Hematopoietic multipotent progenitor cell treated with erythropoietin and hydrocortisone succinate and interleukin-3 and kit ligand, for 4 days (in vitro differentiated cells): ENCODE measurements at regions not wholly inside any gene's neighbourhood (a gene's known extent, or its start where the extent isn't known, plus 50 kb on each side); places are given as distances from the start of the nearest gene placed in this dataset.
"Not testable (repeated sequence)": the region's sequence is repeated elsewhere in the genome, so short reads cannot be mapped to it uniquely, and the experiment has no call there.

Source experiments
- DNase-seq: peaks from one replicate; pipeline ENCODE4 v3.0.0-alpha.2; 2015

- DNase-seq = no peak
Measured at GRCh38 chr3:176149567-176149966, 1047.7 kb downstream of the TBL1XR1 start.

DNA sequence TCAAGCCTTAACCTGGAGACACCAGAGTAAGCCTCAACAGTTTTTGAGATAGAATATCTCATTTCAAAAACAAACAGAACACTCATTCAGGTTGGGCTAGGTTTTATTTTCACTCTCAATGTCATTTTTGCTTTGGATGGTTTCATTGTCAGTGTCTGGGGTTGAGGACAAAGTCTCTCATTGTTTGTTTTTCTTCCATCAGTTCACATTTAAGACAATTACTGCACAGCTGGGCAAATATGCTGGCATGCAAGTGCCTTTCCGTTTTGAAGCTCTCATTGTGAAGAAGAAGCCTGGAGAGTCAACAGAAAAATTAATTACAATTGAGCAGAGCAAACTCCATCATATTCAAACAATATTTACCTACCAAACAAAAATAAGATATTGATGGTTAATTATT lies 1050.0 kb downstream of the TBL1XR1 start:
- DNase-seq = no peak

DNA sequence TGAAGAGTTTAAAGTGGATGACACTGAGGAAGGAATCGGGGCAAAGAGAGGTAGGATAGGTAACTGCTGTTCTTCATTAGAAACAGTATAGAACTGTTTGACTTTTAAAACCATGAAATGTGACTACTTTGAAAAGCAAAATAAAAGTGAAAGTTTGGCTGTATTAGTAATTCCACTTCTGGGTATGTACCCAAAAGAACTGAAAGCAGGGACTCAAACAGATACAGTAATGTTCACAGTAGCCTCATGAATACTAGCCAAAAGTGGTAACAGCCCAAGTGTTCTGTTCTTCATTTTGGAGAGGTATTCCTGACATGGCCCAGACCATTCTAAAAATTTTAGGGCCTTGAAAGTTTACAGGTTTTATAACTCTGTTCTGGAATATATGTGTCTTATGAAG lies 1055.4 kb downstream of the TBL1XR1 start:
- no peak for DNase-seq

- DNase-seq = no peak
Measured at GRCh38 chr3:176120507-176120906, 1076.8 kb downstream of the TBL1XR1 start.

DNA sequence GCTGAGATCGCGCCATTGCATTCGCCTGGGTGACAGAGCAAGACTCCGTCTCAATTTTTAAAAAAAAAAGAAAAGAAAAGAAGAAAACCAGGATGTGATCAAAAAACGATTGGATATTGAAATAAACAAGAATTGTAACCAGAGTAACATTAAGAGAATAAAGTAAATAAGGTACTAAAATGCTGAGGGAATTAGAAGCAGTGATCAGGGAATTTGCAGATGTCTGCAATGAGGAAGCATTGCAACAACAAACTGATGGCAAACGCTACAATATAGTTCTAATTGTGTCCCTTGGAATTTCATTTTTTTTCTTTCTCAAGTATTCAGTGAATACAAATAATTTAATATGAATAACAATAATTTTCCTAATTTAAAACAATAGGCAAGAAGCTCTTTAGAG lies 1077.5 kb downstream of the TBL1XR1 start:
- no peak for DNase-seq

GRCh38 chr3:176106380-176106779 lies 1090.9 kb downstream of the TBL1XR1 start:
- no peak for DNase-seq

DNA sequence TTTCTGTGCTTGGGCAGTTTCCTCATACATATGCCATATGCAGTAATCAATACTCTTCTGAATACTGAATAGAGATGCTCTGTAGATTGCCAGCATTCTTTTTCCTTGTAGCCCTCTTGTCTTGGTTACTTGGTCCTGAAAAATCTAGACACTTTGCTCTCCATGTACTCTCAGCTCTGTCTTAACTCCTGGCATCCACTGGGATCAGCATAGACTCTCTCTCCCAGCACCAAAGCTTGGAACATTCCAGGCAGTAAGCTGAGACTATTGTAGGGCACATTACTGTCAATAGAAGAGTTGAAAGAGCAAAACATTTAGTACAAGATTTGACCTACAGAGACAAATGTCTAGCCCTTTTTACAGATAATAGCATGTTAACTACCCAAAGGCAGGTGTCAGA lies 1100.3 kb downstream of the TBL1XR1 start:
- no peak for DNase-seq

GRCh38 chr3:176093892-176094291 lies 1103.4 kb downstream of the TBL1XR1 start:
- not testable (repeated sequence) for DNase-seq

GRCh38 chr3:176090727-176091126 lies 1106.6 kb downstream of the TBL1XR1 start:
- DNase-seq = no peak

DNA sequence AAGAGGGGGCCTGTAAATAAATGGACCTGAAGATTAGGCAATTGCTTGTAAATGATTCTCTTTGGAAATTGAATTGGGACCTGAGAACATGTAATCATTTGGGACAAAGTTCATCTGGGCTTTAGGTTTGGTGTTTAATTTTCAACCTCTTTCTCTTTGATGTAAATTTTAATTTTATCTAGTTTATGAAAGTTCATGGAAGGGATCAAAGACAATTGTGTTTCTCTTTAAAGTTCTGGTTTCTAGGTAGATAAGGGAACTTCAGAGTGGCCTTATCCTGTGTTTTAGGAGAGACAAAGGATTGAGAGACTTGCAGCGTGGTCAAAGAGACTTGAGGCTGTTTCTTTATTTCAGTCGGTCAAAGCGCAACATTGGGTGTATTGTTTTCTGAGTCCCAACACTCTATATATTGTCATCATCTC lies 1108.3 kb downstream of the TBL1XR1 start:
- DNase-seq = no peak

DNA sequence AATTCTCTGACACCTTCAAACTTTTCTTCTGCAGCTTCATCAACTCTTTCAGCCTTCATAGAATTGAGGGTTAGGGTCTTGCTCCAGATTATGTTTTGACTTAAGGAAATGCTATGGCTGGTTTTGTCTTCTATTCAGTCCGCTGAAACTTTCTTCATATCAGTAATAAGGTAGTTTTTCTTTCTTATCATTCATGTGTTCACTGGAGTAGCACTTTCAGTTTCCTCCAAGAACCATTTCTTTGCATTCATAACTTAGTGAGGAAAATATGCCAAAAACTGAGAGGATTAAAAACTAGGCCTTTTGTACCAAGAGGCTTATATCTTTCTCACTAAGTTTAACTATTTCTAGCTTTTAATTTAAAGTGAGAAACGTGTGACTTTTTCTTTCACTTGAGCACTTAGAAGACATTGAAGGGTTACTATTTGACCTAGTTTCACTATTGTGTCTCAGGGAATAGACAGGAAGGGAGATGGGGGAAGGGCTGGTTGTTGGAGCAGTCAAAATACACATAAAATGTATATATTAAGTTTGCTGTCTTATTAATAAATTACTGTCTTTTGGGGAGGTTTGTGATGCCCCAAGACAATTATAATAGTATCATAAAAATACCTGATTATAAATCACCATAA lies 1110.1 kb downstream of the TBL1XR1 start:
- DNase-seq = no peak

- DNase-seq = no peak
Measured at GRCh38 chr3:176079785-176080184, 1117.5 kb downstream of the TBL1XR1 start.

DNA sequence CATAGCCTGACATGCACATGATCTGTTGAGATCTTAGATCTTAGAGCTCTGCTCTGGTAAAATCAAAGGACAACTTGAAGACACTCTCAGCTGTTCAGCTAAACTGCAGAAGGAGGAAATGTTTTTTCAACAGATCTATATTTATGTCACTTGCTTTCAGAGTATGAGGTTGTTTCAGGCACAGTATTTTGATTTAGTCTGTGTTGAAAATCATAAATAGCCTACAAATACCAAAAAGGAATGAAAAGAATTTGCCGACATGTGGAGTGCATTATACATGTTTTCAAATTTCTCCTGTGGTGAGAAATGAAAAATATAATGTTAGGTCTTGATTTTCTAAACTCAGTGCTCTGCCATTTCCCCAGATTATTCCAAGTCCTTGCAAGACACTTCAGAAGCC lies 1118.4 kb downstream of the TBL1XR1 start:
- no peak for DNase-seq

DNA sequence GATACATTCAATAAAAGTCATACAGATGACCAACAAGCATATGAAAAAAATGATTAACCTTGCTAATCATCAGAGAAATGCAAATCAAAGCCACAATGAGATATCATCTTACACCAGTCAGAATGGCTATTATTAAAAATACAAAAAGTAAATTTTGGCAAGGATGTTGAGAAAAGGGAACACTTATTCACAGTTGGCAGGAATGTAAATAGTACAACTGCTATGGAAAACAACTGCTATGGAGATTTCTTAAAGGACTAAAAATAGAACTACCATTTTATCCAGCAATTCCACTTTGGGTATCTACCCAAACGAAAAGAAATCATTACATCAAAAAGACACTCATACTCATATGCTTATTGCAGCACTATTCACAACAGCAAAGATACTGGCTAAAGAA lies 1121.8 kb downstream of the TBL1XR1 start:
- no peak for DNase-seq

GRCh38 chr3:176075046-176075445 lies 1122.2 kb downstream of the TBL1XR1 start:
- no peak for DNase-seq

DNA sequence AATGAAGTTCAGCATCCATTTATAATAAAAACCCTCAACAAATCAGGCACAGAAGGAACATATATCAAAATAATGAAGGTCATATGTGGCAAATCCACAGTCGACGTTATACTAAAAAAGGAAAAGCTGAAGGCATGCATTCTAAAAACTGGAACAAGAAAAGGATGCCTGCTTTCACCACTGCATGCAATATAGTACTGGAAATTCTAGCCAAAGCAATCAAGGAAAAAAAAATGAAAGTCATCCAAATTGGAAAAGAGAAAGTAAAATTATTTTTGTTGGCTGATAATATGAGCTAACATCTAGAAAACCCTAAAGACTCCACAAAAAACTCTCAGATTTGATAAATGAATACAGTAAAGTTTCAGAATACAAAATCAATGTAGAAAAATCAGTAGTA lies 1123.2 kb downstream of the TBL1XR1 start:
- no peak for DNase-seq

DNA sequence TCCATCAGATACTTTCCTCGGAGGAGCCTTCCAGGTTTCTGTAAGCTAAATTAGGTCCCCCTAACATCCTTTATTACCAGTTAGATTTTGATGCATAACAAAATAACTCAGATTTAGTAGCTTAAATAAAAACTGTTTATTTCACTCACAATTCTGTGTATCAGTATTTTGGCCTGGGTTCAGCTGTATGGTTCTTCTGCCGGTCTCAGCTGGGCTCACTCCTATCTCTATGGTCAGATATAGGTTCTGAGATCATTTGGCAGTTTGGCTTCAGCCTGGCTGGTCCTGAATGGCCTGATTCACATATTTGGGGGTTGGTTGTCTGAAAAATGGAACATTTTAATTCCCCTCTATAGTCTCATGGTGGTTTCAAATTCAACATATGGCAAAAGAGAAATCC lies 1125.3 kb downstream of the TBL1XR1 start:
- no peak for DNase-seq

- no peak for DNase-seq
Measured at GRCh38 chr3:176068750-176069149, 1128.5 kb downstream of the TBL1XR1 start.

- DNase-seq = no peak
Measured at GRCh38 chr3:176058856-176059255, 1138.4 kb downstream of the TBL1XR1 start.

DNA sequence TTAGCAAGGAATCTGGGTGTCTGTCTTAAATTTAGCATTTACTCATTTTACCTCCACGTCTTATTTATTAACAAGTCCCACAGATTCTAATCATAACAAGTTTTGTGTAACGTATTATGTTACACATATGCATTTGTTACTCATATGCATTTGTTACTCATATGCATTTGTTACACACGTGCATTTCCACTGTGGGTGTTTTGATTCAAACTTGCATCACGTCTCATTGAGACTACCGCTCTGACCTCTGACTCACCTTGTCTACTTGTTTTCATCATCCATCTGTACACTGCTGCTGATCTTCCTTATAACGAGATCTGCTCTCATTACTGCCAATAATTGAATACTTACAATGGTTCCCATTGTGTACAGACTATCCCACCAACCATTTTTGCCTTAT lies 1141.4 kb downstream of the TBL1XR1 start:
- DNase-seq = no peak

DNA sequence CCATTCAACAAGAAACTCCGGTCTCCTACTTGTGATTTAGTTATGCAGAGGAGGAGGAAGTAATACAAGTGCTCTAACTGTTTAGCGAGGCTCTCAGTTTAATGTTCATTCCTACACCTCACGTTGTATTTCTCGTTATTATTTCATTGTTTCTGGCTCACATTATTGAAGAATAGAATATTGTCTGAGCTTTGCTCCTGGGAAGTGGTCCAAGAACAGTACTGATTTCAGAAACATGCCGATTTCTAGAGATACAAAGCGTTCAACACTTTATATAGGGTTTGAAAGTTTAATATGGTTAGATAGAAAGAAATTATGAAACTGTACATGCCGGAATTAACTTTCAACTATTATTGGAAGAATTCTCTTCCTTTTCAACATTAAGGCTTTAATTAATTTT lies 1145.5 kb downstream of the TBL1XR1 start:
- DNase-seq = no peak

DNA sequence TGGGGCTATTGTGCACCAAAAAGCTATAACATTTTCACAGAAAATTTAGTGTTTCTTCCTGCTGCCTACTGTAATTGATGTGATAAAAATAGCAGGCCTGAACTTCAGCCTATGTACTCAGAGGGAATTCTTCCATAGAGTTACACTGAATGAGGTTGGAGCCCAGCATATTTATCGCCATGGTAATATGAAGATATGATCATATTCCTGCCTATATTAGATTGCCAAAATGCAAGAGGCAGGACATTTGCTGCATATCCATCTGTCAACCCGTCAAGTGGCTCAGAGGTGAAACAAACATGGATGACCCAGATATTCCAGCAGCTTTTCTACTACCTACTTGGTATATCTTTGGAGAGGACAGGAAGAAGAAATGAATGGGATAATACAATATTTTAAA lies 1150.6 kb downstream of the TBL1XR1 start:
- DNase-seq = no peak

DNA sequence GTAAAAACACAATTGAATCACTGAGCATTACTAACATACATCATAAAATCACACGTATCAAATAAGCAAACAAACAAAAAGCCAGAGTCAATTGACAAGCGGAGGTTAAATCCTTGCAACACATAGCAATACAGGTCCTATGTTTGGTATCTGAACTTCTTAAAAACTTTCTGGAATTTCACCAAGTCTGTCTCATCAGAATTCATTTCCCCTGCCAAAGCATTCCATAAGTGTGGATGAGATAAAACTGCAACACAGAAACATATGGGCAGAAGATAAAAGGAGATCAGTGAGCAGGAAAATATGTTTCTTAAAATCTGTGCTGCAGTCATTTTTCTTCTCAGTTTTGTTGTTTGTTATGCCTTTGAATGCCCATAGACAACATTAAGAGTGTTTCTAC lies 1155.5 kb downstream of the TBL1XR1 start:
- DNase-seq = no peak

- DNase-seq = no peak
Measured at GRCh38 chr3:176041185-176041584, 1156.1 kb downstream of the TBL1XR1 start.

- DNase-seq = no peak
Measured at GRCh38 chr3:176037636-176038035, 1159.6 kb downstream of the TBL1XR1 start.

- DNase-seq = no peak
Measured at GRCh38 chr3:176032043-176032442, 1165.2 kb downstream of the TBL1XR1 start.
